HEK293T (cell line): ENCODE measurements at regions not wholly inside any gene's neighbourhood (a gene's known extent, or its start where the extent isn't known, plus 50 kb on each side); places are given as distances from the start of the nearest gene placed in this dataset.

Experiments
- CTCF ChIA-PET: fragments of 350-600 bp; formaldehyde crosslinking; extraction: SDS; loops from one replicate; lab custom pipeline; 2021; ENCODE audit warnings: antibody characterized with exemption, inconsistent platforms; lab: Yijun Ruan, JAX
- POLR2A ChIA-PET: fragments of 350-600 bp; formaldehyde crosslinking; extraction: SDS; loops from one replicate; lab custom pipeline; 2020; ENCODE audit warnings: antibody characterized with exemption, inconsistent platforms; lab: Yijun Ruan, JAX
- DNase-seq: peaks from one replicate; pipeline ENCODE4 v3.0.0; 2012; ENCODE audit warnings: mixed read lengths; ENCODE audit errors: extremely low spot score
- ARNT ChIP-seq: fragments of 450-650 bp; IDR thresholded peaks from 2 replicates; pipeline ENCODE4 v1.6.1; 2017; ENCODE audit warnings: mild to moderate bottlenecking
- BHLHE40 ChIP-seq: fragments of 450-650 bp; IDR thresholded peaks from 2 replicates; pipeline ENCODE4 v1.6.1; 2016; ENCODE audit warnings: mild to moderate bottlenecking, moderate library complexity, borderline replicate concordance
- CTBP1 ChIP-seq: fragments of 450-650 bp; IDR thresholded peaks from 2 replicates; pipeline ENCODE4 v1.6.1; 2016; ENCODE audit warnings: borderline replicate concordance
- ELF4 ChIP-seq: fragments of 450-650 bp; IDR thresholded peaks from 2 replicates; pipeline ENCODE4 v1.6.1; 2017; ENCODE audit warnings: antibody characterized with exemption
- FOXA1 ChIP-seq: fragments of 450-650 bp; IDR thresholded peaks from 2 replicates; pipeline ENCODE4 v1.6.1; 2016; ENCODE audit warnings: mild to moderate bottlenecking
- FOXK2 ChIP-seq: fragments of 450-650 bp; IDR thresholded peaks from 2 replicates; pipeline ENCODE4 v1.6.1; 2016; ENCODE audit warnings: mild to moderate bottlenecking
- FOXM1 ChIP-seq: fragments of 450-650 bp; IDR thresholded peaks from 2 replicates; pipeline ENCODE4 v1.6.1; 2017; ENCODE audit warnings: mild to moderate bottlenecking, borderline replicate concordance
- HDGF ChIP-seq: fragments of 450-650 bp; IDR thresholded peaks from 2 replicates; pipeline ENCODE4 v1.6.1; 2017; ENCODE audit warnings: antibody characterized with exemption, borderline replicate concordance
- L3MBTL2 ChIP-seq: fragments of 450-650 bp; conservative IDR thresholded peaks from 2 replicates; pipeline ENCODE4 v1.6.1; 2016; ENCODE audit warnings: mild to moderate bottlenecking
- LEF1 ChIP-seq: fragments of 450-650 bp; IDR thresholded peaks from 2 replicates; pipeline ENCODE4 v1.6.1; 2017; ENCODE audit warnings: mild to moderate bottlenecking, borderline replicate concordance
- NFRKB ChIP-seq: fragments of 450-650 bp; IDR thresholded peaks from 2 replicates; pipeline ENCODE4 v1.6.1; 2016; ENCODE audit warnings: mild to moderate bottlenecking, moderate library complexity
- PKNOX1 ChIP-seq: fragments of 450-650 bp; IDR thresholded peaks from 2 replicates; pipeline ENCODE4 v1.6.1; 2016
- SP1 ChIP-seq: fragments of 450-650 bp; IDR thresholded peaks from 2 replicates; pipeline ENCODE4 v1.6.1; 2017
- SUZ12 ChIP-seq: fragments of 450-650 bp; IDR thresholded peaks from 2 replicates; pipeline ENCODE4 v1.6.1; 2016; ENCODE audit warnings: mild to moderate bottlenecking
- TARDBP ChIP-seq: fragments of 450-650 bp; IDR thresholded peaks from 2 replicates; pipeline ENCODE4 v1.6.1; 2016
- ZNF384 ChIP-seq: fragments of 450-650 bp; IDR thresholded peaks from 2 replicates; pipeline ENCODE4 v1.6.1; 2016

- DNase-seq, result no peak
- ChIA-PET CTCF (no interaction called here), POLR2A (no interaction called here)
- TF ChIP-seq SUZ12 (no peak), ARNT (no peak), CTBP1 (no peak), FOXA1 (no peak), LEF1 (no peak), ELF4 (no peak), ZNF384 (no peak), FOXK2 (no peak), PKNOX1 (no peak), BHLHE40 (no peak), NFRKB (no peak), HDGF (no peak), FOXM1 (no peak), TARDBP (no peak), L3MBTL2 (no peak)
Measured at GRCh38 chr9:7668541-7668940, 131.0 kb downstream of the DMAC1 start.

- ChIA-PET CTCF (interaction anchor here (1.0 kb wide), 1 partner anchor 838 kb away, joined by 3 read pairs; no protein-coding TSS in a partner anchor), POLR2A (no interaction called here)
- DNase-seq, result no peak
- TF ChIP-seq CTBP1, result no peak
- TF ChIP-seq ZNF384, result no peak
- TF ChIP-seq NFRKB, result no peak
- TF ChIP-seq ARNT, result no peak
Measured at GRCh38 chr9:7665874-7666273, 133.7 kb downstream of the DMAC1 start.

GRCh38 chr9:7659766-7660165 is 139.8 kb downstream of the DMAC1 start:
- ChIA-PET POLR2A (no interaction called here), CTCF (no interaction called here)
- DNase-seq, result no peak
- TF ChIP-seq SP1 (no peak), L3MBTL2 (no peak), LEF1 (no peak), ELF4 (no peak), BHLHE40 (no peak), CTBP1 (no peak), TARDBP (no peak), PKNOX1 (no peak), ARNT (no peak), FOXK2 (no peak), FOXM1 (no peak)

GRCh38 chr9:7656636-7657035 is 142.9 kb downstream of the DMAC1 start:
- TF ChIP-seq BHLHE40 (no peak), ARNT (no peak), NFRKB (no peak), ELF4 (no peak), FOXK2 (no peak), SUZ12 (no peak), FOXA1 (no peak), LEF1 (no peak), FOXM1 (no peak), SP1 (no peak), HDGF (no peak), CTBP1 (no peak), TARDBP (no peak), L3MBTL2 (no peak), ZNF384 (no peak), PKNOX1 (no peak)
- CTCF ChIA-PET, result no interaction called here
- POLR2A ChIA-PET, result no interaction called here
- DNase-seq, result no peak

- POLR2A ChIA-PET, result no interaction called here
- no peak for DNase-seq
- CTCF ChIA-PET, result no interaction called here
- TF ChIP-seq ZNF384, result no peak
- TF ChIP-seq ELF4, result no peak
- TF ChIP-seq PKNOX1, result no peak
- TF ChIP-seq HDGF, result no peak
- no peak for TF ChIP-seq NFRKB
- no peak for TF ChIP-seq L3MBTL2
- TF ChIP-seq ARNT, result no peak
- no peak for TF ChIP-seq CTBP1
- no peak for TF ChIP-seq TARDBP
- no peak for TF ChIP-seq FOXK2
- TF ChIP-seq LEF1, result no peak
- no peak for TF ChIP-seq SUZ12
- TF ChIP-seq SP1, result no peak
- TF ChIP-seq FOXM1, result no peak
- no peak for TF ChIP-seq FOXA1
Measured at GRCh38 chr9:7653262-7653661, 146.3 kb downstream of the DMAC1 start.

- DNase-seq, result no peak
- ChIA-PET CTCF (no interaction called here), POLR2A (no interaction called here)
- TF ChIP-seq LEF1, result no peak
- TF ChIP-seq L3MBTL2, result no peak
- TF ChIP-seq ARNT, result no peak
- no peak for TF ChIP-seq CTBP1
- TF ChIP-seq BHLHE40, result no peak
Measured at GRCh38 chr9:7640231-7640630, 159.3 kb downstream of the DMAC1 start.
